CD4-positive, alpha-beta T cell treated with Interleukin-17A for 1 hour (primary cell): ENCODE measurements at regions not wholly inside any gene's neighbourhood (a gene's known extent, or its start where the extent isn't known, plus 50 kb on each side); places are given as distances from the start of the nearest gene placed in this dataset.

Experiments used
- DNase-seq: peaks from one replicate; pipeline ENCODE4 v3.0.0-alpha.2; 2020

- DNase-seq: no peak
Measured at GRCh38 chr12:60262378-60262777, 666.5 kb downstream of the SLC16A7 start.

GRCh38 chr12:60263161-60263560 lies 667.3 kb downstream of the SLC16A7 start:
- no peak for DNase-seq

- DNase-seq: no peak
Measured at GRCh38 chr12:60263836-60264493, 668.1 kb downstream of the SLC16A7 start.

GRCh38 chr12:60265741-60266140 lies 669.9 kb downstream of the SLC16A7 start:
- DNase-seq: no peak

GRCh38 chr12:60266381-60266852 lies 670.6 kb downstream of the SLC16A7 start:
- no peak for DNase-seq

GRCh38 chr12:60269611-60270269 lies 673.9 kb downstream of the SLC16A7 start:
- no peak for DNase-seq

GRCh38 chr12:60271816-60272215 lies 676.0 kb downstream of the SLC16A7 start:
- no peak for DNase-seq

- no peak for DNase-seq
Measured at GRCh38 chr12:60278209-60278608, 682.4 kb downstream of the SLC16A7 start.

- DNase-seq: no peak
Measured at GRCh38 chr12:60279221-60279620, 683.4 kb downstream of the SLC16A7 start.

GRCh38 chr12:60281522-60281921 lies 685.7 kb downstream of the SLC16A7 start:
- DNase-seq: no peak

GRCh38 chr12:60290532-60290931 lies 694.7 kb downstream of the SLC16A7 start:
- no peak for DNase-seq

- no peak for DNase-seq
Measured at GRCh38 chr12:60308366-60308991, 712.6 kb downstream of the SLC16A7 start.

GRCh38 chr12:60311940-60312339 lies 716.1 kb downstream of the SLC16A7 start:
- DNase-seq: no peak

- DNase-seq: no peak
Measured at GRCh38 chr12:60317361-60317760, 721.5 kb downstream of the SLC16A7 start.

- no peak for DNase-seq
Measured at GRCh38 chr12:60324746-60325145, 728.9 kb downstream of the SLC16A7 start.

GRCh38 chr12:60333461-60333860 lies 737.6 kb downstream of the SLC16A7 start:
- no peak for DNase-seq

- DNase-seq: no peak
Measured at GRCh38 chr12:60335745-60336144, 739.9 kb downstream of the SLC16A7 start.

- no peak for DNase-seq
Measured at GRCh38 chr12:60337839-60338549, 742.2 kb downstream of the SLC16A7 start.

- no peak for DNase-seq
Measured at GRCh38 chr12:60345442-60345841, 749.6 kb downstream of the SLC16A7 start.

GRCh38 chr12:60349232-60349978 lies 753.6 kb downstream of the SLC16A7 start:
- no peak for DNase-seq

GRCh38 chr12:60387356-60387755 lies 791.5 kb downstream of the SLC16A7 start:
- DNase-seq: no peak

- DNase-seq: no peak
Measured at GRCh38 chr12:60391051-60391450, 795.2 kb downstream of the SLC16A7 start.

GRCh38 chr12:60391791-60392190 lies 796.0 kb downstream of the SLC16A7 start:
- DNase-seq: no peak
